Activated CD4-positive, CD25-positive, alpha-beta regulatory T cell treated with anti-CD3 and anti-CD28 coated beads, Interleukin-2, amount 50 U/mL, for 24 hours (primary cell): ENCODE measurements at regions not wholly inside any gene's neighbourhood (a gene's known extent, or its start where the extent isn't known, plus 50 kb on each side); places are given as distances from the start of the nearest gene placed in this dataset.

Experiments
- ATAC-seq, 2 donors: fragments of 150-1000 bp; cut with Tn5 transposase; one replicate each; pipeline ENCODE4 v1.10.0; 2021; ENCODE audit warnings: mild to moderate bottlenecking in 1 of 2, moderate library complexity in 1 of 2

DNA sequence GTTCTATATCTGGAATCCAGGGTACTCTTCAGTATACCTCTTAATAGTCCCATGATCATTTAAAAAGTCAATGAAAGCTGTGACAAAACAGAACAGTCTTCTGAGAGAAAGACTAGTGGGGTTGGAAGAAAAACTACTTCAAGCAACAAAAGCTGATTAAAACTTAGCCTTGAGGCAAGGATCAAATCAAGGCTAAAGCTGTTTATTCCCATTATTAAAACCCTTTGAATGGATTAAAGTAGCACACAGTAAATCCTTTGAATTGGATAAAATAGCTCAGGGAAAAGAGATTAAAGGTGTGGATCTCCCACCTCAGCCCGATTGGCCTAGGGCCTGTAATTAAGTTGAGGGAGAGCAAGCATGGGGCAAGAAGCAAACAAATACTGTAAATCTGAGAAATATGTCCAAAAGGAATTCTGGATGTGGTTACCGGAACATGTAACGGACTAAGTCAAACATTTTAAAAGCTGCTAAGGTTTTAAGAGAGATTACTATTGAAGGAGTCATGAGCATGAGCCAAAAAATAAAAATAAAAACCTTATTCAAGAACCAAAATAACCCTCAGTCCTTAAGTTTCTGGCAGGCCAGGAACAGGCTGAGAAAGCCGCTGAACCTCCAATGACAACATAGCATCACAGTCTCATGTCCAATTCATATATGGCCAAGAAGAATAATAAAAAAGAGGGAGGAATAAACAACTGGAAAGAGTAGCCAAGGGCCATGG, 257.3 kb upstream of the NEIL3 start:
- no peak for ATAC-seq

DNA sequence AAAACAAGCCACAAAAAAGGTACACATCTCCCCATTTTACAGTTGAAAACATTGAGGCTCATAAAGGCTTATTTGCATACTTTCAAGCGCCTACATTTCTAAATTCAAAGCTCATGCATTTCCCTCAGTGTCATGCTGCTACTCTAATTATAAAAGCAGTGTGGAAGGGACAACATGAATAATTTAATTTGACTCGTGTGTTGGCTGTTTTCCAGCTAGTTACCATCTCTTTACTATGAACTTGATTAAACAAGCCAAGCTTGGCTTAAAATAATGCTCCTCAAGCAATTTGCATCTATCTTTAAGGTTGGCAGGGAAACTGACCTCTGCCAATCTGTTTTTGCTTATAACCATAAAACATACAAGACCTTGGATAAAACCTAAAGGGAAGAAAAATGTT, 252.5 kb upstream of the NEIL3 start:
- ATAC-seq: no peak

DNA sequence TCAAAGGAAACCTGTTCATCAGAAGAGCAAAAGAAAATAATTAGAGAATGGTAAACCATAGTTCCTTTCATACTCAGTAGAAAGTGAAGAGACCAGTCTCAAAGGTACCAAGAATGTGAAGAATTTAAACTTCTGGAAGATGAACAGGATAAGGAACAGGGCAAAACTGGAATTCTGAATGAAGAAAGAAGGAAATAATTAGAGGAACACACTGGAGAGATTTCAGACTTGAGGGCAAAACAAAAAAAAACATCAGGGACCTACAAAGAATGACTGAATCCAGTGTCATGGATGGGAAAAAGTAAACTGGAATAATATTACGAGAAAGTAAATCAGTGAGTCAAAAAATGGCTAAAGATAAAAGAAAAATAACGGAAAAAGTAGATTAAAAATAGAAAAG, 245.6 kb upstream of the NEIL3 start:
- no peak for ATAC-seq

DNA sequence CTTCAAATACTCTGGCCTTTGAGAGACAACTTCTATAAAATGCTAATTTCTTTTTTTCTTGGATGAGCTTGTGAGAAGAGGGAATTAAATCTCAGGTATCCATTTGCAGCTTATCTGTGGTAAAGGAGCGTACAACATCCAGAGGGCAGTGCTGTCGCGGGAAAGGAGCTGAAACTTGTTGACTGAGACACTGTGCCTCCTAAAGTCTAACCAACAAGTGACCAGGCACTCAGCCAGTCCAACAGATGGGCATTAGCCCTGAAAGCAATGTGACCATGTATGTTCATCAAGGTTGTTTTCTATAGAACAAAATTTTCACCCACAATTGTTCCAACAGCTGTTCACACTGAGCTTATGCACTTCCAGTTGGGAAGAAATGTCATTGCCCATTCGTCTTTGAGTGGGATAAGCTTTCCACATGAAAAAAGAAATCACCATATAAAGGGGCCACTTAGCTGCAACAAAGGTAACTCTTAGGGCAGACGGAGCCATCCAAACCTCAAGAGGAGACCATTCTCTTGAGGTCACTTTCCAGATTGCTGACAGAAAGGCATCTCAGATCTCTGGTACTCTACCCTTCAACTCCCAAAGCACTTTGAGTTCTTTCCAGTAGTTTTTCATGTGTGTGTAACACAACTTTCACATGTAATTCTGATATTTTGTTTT, 244.8 kb upstream of the NEIL3 start:
- ATAC-seq: no peak

DNA sequence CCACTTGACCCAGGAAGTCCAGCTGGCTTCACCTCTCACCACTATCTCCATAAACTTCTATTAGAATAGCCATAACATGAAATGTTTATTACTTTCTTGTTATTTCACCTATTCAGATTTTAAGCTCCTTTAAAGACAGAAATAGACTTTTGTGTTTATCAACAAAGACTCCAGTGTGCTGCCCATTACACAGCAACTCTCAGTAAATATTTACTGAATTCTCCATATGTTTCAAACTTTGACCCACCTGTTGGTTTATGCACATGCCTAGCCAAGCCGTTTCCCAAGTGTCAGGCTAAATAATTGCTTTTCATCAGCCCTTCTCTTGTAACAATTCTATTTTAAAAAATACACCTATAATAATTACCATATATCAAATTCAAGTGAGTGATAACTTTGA, 242.9 kb upstream of the NEIL3 start:
- ATAC-seq: no peak

DNA sequence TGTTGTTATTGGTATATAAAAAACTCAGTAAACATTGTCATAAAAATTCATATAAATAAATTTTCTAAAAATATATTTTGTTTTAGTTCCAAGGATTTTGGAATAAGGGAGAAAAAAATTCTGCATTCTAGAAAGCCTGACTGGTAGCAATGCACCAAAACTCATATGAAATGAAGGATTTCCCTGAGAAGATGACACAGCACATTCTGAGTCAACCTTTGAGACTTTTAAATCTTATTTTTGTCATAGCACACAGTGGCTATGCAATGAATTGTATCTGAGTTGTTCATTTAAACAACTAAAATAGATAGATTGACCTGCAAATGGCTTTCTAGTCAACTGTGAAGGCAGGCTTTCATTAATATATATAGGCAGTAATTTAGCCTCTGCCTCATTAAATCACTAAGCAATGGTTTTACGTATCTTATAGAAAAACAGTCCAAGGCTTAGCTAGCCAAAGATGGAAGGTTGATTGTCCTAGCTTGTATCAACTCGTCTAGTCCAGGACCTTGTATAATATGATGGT, 239.1 kb upstream of the NEIL3 start:
- no peak for ATAC-seq

DNA sequence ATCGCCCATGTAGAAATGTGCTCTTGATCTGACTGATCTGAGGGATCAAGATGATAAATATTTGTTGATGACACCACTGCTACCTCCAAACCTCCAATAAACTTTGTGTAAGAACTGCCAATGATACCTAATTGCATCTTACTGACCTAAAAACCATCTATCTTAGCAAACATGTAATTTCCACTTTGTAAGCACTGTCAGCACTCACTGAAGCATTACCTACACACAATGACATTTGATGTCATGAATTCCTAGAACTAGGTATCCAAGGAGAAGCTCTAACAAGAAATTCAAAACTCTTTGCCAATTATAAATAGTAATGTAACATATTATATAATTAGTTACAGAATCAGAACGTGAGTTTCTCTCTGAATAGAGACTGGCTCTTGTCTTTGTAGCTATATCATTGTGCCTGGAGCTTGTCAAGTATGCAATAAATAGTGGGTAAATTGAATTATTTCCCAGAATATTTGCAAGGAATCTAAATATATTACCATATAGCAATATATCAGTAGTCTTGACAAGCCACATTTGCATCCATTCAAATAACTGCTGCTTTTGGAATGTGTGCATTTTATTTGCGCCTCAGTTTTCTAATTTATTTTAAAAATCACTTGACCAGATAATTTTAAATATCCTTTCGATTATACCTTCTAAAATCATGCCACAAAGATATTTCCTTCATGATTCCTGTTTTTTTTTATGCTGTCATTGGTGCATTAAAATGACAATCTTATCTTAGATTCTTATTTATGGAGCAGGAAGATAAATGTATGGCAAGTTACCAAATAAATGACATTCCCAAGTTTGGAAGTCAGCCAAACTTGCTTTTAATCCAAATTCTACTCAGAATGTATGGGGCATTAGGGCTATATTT, 232.3 kb upstream of the NEIL3 start:
- ATAC-seq: no peak

DNA sequence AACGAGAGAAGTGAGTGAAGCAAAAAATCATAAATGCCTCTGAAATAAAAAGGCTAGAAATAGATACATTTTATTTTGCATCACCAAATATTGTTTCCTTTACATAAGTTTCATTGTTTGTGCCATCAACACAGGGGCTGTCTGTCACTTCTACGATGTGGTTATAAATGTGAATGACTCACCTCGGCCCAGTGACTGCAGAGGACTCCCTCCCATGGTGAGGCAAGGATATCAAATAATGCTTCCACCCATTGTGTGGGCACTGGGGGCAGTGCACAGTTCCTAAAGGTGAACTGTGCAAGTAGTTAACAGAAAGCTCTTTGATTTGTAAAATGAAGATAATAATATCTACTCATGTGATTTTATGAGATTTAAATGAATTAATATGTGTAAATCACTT, 230.3 kb upstream of the NEIL3 start:
- no peak for ATAC-seq

DNA sequence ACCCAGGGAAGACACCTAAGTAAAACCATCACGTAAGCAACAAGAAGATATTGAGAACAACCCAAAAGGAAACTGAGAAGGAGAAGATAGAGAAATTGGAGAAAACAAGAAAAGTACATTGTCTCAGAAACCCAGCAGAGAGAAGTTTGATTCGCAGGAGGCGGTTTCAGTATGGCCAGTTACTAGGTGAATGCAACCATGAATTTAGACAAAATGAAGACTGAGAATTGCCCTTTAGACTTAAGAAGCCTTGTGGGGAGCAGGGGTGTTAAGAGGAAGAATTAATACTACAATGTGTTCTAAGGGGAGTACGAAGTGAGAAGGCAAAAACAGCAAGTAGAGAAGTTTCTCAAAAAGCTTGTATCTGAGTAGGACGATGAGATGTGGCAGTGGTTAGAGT, 229.3 kb upstream of the NEIL3 start:
- no peak for ATAC-seq

DNA sequence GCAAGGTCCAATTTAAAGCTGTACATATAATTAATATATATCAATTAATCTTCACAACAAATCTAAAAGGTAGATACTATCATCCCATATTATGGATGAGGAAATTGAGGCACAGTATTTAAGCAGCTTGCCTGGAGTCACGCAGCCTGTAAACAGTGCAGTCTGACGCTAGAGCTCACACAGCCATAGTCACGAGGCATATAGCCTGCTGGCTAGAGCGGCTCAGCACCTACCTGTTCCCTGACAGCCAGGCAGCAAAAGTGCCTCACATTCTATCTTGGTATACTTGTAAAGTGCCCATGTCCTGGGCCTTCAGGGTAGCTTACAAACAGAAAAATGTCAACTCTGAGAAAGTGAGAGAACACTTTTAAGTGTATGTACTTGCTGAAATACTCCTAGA, 222.6 kb upstream of the NEIL3 start:
- ATAC-seq: no peak

DNA sequence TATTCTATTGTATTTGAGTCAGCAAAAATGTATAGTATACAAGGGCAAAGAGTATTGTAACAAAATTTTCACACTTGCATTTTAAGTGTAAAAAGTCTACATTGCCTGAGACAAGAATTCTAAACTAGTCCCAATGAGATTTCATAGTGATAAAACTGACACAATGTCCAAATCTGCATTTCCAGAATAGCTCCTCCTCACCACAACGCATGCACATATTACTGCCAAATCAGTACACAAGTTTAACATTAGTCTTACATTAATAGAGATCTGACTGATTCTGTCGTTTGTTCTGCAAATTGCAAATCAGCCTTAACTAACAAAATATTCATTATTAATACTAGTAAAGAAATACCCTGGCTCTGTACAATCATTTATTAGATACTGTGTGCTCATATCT, 222.2 kb upstream of the NEIL3 start:
- ATAC-seq: no peak

DNA sequence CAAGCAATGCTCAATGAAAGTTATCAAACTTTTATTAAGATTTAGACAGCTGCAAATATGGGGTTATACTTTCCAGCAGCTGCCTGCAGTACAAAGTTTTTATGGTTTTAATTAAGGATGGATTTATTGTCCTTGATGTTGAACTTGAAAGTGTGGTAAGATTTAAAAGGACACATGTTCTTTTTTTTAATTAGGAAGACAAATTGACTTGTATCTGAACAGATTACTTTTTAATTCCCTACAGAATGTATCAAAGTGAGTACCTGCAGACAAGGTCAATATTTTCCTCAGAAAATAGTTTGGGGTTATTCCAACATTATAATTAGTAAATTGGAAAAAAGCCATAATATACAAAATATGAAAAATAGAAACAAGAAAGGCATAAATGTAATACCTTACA, 218.2 kb upstream of the NEIL3 start:
- ATAC-seq: no peak

DNA sequence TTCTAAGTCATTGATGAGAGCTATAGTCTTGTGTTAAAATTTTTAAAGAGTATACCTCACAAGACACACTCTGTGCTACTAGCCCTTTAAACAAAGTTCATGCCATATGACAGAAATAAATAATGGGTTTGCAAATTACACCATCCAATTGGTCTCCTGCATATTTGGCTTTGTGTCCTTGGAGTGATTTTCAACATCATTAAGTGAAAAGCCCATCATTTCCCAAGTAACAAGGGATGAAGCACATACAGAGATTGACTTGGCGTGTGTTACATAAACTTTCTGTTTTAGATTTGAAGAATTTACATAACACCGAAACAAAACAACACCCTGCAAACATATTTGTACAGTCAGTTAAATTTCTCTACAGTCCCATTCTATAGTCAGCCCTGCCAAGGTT, 216.9 kb upstream of the NEIL3 start:
- ATAC-seq: no peak

DNA sequence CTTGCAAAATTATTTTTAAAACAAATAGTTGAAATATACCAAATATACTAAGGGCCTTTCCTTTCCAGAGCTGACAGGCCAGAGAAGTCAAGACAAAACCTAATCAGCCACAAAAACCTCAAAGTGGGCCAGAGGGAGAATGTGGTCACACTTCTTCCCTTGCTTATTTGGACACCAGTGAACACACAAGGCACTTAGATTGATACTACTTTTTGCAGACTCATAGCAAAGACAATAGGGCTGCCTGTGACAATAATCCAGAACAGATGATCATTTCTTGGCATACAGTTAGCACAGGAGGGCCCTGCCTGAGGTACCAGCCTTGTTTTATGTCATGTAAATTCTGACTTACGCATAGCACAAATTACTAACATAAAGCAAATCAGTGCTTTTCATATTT, 215.7 kb upstream of the NEIL3 start:
- ATAC-seq: no peak

DNA sequence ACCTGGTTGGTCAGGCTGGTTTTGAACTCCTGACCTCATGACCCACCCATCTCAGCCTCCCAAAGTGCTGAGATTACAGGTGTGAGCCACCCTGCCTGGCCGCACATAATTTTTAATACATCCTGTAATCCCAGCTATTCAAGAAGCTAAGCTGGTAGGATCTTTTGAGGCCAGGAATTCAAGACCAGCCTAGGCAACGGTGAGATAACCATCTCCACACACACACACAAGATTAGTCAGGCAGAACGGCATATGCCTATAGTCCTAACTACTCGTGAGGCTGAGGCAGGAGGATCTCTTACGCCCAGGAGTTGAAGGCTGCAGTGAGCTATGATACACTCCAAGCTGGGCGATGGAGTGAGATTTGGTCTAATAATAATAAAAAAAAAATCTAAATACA, 212.4 kb upstream of the NEIL3 start:
- ATAC-seq: no peak

DNA sequence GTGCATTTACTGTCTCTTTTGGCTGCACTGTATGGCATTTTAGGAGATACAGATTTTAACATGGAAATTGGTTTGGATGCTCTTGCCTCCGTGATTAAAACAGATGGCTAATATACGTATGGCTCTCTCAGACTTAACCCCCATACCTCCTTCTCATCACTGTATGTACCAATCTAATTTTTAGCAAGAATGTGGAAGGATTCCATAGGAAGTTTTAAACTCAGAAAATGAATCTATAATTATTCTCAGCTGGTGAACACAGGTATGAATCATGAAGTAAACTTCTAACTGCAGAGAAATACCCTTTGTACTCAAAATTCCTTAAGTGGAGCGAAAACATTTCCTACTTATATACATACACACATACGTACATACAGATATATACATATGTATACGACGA, 210.5 kb upstream of the NEIL3 start:
- ATAC-seq: no peak

DNA sequence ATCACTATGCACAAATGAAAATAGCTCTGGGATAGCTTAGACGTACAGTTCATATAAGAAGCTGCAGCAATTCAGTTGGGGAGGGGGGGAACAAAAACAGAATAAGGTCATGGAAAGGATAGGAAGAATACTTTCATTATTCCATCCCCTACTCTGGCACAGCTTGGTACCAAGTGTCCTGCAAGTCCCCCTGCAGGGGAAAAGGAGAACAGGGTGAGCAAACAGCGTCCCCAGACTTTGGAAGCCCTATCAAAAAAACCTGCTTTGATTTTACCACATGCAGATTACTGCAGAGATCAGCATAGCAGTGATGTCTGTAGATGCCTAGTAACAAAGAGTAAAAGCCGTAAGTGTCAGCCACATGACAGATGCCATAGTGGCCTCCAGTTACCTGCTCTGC, 209.4 kb upstream of the NEIL3 start:
- no peak for ATAC-seq

DNA sequence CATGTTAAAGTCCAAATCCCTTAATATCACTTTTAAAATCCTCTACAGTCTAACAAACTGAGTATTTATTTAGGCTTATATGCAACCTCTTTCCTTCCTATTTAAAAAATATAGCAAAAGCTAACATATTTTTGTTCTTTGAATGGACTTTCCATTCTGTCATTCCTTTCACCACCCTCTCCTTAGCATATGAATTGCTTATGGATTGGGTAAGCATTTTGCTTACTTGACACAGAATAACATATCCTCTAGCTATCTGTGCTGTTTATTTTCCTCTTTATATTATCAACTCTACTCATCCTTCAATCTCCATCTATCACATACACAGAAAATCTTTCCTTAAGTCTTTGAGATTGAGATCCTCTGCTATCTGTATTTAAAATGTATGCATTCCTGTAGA, 206.1 kb upstream of the NEIL3 start:
- ATAC-seq: no peak

DNA sequence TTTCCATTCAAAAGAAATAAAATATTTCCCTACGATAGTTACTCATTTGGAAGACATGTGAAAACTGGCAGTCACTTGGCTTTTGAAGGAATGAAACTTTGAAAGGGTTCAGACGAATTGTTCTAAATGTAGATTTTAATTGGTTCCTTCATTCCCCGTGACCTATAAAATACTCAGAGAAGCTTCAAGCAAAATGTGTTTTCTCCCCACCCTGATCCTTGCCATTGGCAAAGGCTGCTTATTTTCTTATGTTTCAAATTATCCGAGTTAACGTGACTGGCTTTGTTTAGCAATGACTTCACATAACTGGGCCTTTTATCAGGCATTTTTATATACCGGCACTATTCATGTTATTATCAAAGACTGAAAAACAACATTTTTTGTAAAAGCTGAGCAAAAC, 204.1 kb upstream of the NEIL3 start:
- ATAC-seq: no peak

DNA sequence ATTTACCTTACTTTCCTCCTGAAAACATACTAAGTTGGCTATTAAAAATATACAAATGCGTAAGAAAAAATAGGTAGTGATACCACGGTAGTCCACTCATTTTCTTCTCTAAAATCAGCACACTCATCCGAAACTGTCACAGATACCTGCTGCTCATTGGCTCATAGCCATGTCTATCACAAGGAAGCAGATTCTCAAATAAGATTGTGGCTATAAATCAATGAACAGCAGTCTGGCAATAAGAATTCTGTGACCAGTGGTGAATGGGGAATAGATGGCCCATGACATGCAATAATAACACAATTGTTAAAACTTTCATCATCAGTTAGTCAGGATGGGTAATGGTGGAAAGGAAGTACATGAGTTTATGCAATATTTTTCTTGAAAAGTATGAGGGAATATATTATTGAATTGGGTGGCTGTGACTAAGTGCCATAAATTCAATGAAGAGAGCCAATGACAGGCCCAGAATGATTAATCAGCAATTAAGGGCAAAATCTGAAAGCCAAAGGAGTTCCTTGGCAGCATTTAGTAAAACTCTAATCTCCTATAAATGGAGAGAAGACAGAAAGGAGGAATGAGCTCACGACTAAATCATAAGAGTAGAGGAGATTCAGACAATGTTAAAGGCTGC, 202.3 kb upstream of the NEIL3 start:
- ATAC-seq: no peak

DNA sequence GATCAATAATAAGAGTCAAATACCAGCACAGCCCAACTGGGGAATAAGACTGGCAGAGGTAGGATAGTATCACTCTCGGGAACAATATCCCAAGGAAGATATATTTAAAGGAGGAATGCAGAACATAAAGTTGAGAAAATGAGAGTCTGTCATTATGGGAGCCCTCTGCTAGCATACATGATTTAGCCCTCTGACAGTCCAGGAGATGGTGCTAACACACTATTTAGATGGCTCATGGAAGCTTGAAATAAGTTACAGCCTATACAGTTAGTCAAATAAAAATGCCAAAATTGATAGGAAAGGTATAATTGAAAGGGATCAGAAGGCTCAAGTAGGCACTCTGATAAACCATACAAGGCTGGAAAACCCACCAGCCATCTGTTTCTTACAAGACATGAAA, 201.0 kb upstream of the NEIL3 start:
- no peak for ATAC-seq

DNA sequence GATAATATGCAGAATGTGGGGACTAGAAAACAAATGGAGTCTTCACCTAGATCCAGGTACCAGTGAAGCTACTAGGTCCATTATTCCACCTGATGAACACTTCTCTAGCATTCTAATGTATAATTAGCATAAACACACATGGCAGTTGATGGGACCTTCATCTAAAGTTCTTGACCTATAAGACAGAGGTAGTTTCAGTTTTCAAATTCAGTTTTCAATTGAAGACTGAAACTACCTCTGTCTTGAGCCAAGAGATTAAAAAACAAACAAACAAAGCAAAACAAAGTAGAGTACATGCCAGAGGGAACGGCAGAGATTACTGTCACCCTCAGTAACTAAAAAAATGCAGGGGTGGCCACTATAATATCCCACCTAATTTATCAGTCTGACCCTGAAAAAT, 199.9 kb upstream of the NEIL3 start:
- no peak for ATAC-seq

DNA sequence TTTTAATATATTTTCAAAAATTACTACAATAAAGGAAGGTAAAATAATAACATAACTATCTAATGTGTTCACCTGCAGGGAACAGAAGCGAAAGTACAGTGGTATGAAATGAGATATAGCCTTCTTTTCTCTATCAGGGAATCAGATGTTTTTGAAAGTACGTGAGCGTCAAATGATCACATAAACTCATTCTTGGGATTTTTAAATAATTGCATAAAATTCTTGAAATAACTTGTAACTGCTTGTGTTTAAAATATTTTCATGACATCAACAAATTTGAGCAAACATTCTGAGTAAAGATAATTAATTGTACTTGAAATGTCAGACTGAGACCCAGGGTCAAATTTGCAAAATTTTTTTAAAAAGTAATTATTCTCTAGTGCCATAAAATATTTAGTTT, 193.5 kb upstream of the NEIL3 start:
- ATAC-seq: no peak
